NCI-H524 (cell line): ENCODE measurements at regions not wholly inside any gene's neighbourhood (a gene's known extent, or its start where the extent isn't known, plus 50 kb on each side); places are given as distances from the start of the nearest gene placed in this dataset.
A peak's percentile ranks its signal among the peaks of the same experiment; 100 is the strongest.
"Not testable (repeated sequence)": the region's sequence is repeated elsewhere in the genome, so short reads cannot be mapped to it uniquely, and the experiment has no call there.

Experiments
- DNase-seq, 2 experiments: peaks; one replicate each; lab custom pipeline; 2025; lab: John Stamatoyannopoulos, UW

DNA sequence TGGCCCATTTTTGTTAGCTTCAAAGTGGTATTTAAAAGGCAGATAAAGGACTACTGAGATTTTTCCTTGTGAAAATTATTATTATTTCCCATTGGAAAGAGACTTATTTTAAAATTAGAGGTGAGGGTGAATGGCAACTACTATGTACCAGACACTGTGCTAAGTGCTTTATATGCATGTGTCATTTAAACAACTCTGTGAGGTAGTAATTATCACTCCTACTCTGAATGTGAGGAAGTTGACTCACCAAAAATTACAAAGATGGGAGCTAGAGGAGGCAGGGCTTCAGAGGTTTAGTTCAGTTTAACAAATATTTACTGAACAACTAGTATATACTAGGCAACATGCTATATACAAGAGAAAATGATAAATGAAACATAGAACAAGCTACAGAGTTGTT is 78.2 kb downstream of the MSL3 start:
- no peak for DNase-seq

- DNase-seq: no peak
Observed at GRCh38 chrX:11837437-11837836, 79.4 kb downstream of the MSL3 start.

GRCh38 chrX:11864171-11864570 is 106.1 kb downstream of the MSL3 start:
- no peak for DNase-seq

DNA sequence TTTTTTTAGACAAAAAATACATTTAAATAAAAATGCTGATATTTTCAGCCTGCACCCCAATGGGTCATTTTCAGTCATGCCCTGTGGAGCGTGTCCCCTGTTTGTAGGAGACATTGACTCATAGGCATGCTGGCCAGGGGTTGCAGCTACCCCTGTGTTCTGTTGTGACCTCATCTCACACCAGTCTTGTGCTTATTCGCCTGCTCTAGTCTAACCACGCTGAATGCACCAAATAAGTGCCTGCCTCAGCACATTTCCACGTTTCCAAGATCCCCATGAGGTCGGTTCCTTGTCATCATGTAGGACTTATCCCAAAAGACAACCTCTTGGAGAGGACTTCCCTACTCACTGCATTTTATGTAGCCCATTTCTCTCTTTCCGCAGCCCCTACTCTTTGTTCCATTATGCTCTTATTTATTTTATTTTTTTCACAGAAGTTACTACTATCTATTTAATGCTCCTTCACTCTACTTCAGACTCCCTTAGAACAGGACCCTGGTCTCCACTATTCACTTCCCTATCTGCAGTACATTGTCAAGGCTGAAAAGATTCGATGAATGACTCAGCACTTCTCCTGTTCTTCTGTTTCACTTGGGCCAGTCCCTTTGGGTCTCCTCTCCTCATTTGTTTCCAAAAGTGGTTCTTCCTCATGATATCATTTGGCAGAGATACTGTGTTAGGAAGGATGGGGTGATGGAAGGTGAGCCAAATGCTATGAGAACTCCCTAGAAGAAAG is 109.7 kb downstream of the MSL3 start:
- DNase-seq: no peak

DNA sequence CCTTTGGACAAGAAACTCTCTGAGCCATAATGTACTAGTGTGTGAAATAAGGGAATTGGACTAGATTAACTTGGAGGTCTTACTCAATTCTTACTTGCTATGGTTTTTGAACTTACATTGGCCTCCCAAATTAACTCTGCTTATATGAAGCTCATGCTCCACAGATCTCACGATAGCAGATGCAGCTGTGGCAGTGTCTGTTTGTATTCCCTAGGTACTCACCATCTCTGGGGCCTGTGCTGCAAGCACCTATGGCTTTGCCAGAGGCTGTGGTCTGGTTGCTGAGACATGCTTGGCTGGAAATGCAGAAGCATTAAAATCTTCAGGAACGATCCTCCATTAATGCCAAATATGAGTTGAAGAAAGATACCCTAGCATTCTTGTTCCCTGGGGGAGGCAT is 112.8 kb downstream of the MSL3 start:
- DNase-seq: no peak

- no peak for DNase-seq
Observed at GRCh38 chrX:11881485-11882170, 123.6 kb downstream of the MSL3 start.

- no peak for DNase-seq
Observed at GRCh38 chrX:11886745-11887144, 128.7 kb downstream of the MSL3 start.

DNA sequence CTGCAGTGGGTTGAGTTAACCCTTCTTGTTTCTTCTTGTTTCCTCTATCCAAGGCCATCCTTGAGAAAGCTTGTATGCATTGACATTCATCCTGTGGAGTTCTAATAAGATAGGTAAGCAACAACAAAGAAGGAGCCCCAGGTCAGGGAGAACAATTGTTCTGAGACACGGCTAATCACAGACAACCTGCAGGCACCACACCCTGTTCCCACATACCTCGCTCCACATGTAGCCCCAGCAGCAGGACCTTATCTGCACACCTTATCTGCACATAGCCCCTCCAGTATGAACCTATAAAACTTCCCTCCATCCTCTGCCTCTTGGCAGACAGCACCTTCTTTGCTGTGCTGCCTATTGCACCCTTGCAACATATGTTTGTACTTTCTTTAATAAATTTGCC is 129.1 kb downstream of the MSL3 start:
- DNase-seq: no peak

DNA sequence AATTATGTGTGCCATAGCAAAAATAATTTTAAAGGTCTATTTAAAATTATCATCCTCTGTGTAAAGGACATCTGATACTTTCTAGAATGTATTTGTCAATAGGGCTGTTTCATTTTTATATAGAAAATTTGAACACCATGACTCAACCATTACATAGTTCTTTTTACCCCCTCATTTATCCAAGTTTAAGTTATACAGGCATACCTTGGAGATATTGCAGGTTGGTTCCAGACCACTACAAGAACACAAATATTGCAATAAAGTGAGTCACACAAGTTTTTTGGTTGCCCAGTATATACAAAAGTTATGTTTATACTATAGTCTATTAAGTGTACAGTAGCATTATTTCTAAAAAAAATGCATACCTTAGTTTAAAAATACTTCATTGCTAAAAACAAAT is 130.4 kb downstream of the MSL3 start:
- DNase-seq: no peak

GRCh38 chrX:11889791-11890190 is 131.8 kb downstream of the MSL3 start:
- DNase-seq: no peak

DNA sequence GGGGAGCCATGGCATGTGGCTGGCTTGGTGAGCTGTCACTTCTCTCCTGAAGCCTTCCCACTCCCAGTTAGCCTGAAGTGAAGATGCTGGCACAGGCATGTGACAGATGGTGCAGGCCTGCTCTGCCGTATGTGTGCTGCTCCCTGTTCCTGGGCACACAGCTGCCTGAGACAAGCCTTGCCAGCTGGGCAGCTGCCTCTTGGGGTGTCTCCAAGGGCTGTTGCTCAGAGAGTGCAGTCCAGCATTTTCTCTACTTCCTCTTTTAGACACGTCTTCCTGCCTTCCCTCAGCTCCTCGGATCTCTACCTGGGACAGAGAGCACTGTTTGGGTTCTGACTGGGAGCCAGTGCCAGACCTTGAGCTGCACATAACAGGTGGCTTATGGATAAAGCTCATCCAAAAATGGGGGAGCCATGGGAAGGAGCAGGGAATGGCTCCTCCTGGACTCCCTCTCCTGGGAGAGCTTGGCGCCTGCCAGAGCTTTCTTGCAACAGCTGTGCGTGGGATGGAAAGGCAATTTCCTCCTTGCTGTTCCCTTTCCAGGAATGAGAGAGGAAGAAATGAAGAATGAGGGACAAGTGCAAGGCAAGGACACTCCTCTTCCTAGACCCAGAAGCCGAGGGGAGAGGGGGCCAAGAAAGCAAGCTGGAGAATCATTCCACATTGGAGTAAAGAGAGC is 132.9 kb downstream of the MSL3 start:
- DNase-seq: peak; percentile 89 to 97

- DNase-seq: peak in 1 of 2 experiments; percentile 12
Observed at GRCh38 chrX:11893933-11894710, 136.1 kb downstream of the MSL3 start.

DNA sequence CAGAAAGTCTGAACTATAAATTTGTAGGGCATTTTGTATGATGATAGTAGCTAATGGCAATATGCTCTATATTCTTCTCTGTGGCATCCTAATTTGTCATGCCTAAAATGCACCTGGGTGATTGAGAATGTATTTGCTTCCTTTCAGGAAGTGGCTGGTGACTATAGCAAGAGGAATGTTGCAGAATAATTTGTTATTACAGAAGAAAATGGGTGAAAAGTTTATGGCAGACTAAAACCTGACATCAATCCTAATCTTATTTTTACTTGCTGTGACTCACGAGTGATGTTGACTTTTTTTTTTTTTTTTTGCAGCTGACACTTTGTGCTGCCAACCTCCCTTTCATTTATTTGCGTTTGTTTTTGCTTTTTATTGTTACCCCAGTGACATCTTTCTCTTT is 141.1 kb downstream of the MSL3 start:
- DNase-seq: no peak

- not testable (repeated sequence) for DNase-seq
Observed at GRCh38 chrX:11905933-11906332, 147.9 kb downstream of the MSL3 start.

GRCh38 chrX:11908371-11908770 is 150.3 kb downstream of the MSL3 start:
- peak in 1 of 2 experiments; percentile 54 for DNase-seq

- no peak for DNase-seq
Observed at GRCh38 chrX:11913001-11913400, 155.0 kb downstream of the MSL3 start.

- DNase-seq: peak; percentile 31 to 89
Observed at GRCh38 chrX:11929476-11929875, 171.4 kb downstream of the MSL3 start.

DNA sequence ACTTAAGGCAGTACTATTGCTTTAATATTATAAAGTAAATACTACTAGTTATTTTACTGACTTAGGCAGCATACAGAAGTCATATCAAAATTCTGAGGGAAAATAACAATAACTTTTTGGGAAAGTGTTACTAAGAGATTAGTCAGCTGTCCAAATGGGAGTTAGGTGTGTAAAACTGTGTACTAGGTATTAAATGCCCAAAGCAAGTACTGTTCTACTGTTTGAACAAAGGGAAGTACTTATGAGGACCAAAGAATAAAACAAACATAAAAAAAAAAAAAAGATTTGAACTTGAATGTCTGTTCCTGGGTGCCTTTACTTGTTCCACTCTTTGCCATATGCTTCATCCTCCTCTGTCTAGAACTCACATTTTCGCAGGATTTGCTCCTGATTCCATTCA is 174.4 kb downstream of the MSL3 start:
- DNase-seq: no peak

- no peak for DNase-seq
Observed at GRCh38 chrX:11934089-11934488, 176.1 kb downstream of the MSL3 start.

DNA sequence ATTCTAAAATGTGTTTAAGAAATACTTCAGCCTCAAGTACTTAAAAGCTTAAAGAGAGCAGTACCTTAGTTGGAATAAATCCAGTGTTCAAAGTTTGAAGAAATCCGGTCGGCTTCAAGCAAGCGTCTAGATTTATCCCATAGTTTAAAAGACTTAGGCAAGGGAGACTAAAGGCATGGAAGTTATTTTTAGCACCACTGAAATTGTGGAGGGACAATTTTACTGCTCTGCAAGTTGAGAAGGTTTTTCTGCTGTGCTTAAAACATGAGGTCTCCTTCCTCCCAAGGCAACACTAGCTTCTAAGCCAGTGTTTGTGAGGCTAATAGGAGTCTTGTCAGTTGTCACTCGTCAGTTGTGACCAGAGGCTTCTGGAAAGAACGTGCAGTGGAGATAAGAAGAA is 183.5 kb downstream of the MSL3 start:
- no peak for DNase-seq

- peak; percentile 29 to 61 for DNase-seq
Observed at GRCh38 chrX:11944501-11944900, 186.5 kb downstream of the MSL3 start.

GRCh38 chrX:11949291-11949690 is 189.0 kb upstream of the FRMPD4 start:
- no peak for DNase-seq
